GM18505 (cell line): ENCODE measurements at regions not wholly inside any gene's neighbourhood (a gene's known extent, or its start where the extent isn't known, plus 50 kb on each side); places are given as distances from the start of the nearest gene placed in this dataset.

Experiments used
- ATAC-seq: cut with Tn5 transposase; IDR thresholded peaks from one replicate; pipeline ENCODE4 v1.9.1; 2021; ENCODE audit not compliant: unreplicated experiment
- POLR2A ChIP-seq: IDR thresholded peaks from 4 replicates; pipeline ENCODE4 v1.6.1; 2011; ENCODE audit warnings: borderline replicate concordance; ENCODE audit not compliant: insufficient read depth, insufficient read length; ENCODE audit errors: extremely low read depth

GRCh38 chr12:88778064-88778463 lies 197.8 kb upstream of the KITLG start:
- no peak for TF ChIP-seq POLR2A
- ATAC-seq = no peak

DNA sequence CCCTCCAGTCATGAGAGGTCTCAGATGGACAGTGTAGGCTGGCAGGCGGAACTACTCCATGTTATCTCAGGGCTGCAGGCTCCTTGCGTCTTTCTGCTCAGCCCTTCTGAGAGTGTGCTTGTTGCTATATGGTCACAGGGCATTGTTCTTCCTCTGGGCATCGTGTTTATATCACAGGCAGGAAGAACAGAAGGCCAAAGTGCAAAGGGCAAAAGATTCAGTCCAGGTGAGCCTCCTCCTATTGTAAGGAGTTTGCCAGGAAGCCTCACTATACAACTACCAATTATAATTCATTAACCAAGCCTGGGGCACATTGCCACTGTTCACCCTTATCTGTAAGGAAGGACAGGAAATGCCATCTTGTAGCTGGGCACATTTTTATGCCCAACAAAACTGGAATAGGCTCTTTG lies 195.5 kb upstream of the KITLG start:
- TF ChIP-seq POLR2A = no peak
- ATAC-seq = no peak

GRCh38 chr12:88767699-88768098 lies 187.4 kb upstream of the KITLG start:
- no peak for TF ChIP-seq POLR2A
- no peak for ATAC-seq

DNA sequence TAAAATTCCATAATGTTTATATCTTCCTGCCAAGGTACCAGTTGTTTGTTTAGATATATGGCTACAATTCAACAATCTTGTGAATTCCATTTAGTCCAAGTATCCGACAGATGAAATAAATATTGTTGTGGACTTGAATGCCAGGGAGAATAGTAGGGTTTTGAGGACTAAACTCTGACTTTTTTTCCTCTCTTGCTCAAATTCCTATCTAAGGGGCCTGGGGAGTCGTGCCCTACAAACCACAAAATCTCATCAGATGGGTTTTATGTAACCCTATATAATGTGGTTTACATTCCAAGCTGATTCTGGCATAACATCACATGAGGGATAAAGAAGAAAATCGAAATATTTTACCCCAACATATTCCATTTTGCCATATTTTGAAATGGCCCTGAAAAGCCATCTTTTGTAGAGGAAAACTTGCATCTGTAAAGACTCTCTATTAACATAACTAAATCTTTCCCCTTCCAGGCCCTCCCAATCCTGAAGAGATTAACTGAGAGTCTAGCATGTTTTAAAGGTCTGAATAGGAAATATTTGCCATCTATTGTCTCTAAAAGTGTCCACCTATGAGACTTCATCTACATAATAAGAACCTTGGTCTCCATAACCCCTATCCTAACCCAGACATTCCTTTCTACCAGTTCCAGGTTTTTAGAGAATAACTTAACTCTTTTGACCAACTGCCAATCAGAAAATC lies 184.7 kb upstream of the KITLG start:
- ATAC-seq = no peak
- no peak for TF ChIP-seq POLR2A

GRCh38 chr12:88763536-88764100 lies 183.3 kb upstream of the KITLG start:
- ATAC-seq = no peak
- TF ChIP-seq POLR2A = no peak

- TF ChIP-seq POLR2A = no peak
- no peak for ATAC-seq
Measured at GRCh38 chr12:88758176-88758575, 177.9 kb upstream of the KITLG start.

DNA sequence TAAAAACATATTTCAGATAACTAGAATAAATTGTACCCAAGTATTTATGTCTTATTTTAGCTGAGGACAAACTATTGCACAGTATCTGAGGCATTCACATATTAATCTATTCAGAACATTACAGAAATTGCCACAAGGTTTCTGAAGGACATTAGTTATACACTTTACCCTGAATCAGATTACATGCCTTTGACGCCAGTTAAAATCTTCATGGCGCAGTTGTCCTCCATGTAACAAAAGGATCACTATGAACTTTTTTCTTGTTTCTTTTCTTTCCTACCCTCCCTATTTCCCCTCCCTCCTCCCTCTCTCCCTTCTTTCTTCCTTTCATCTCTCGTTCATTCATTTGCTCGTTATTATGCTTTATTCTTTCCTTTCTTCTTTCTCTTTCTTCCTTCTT lies 176.6 kb upstream of the KITLG start:
- no peak for TF ChIP-seq POLR2A
- ATAC-seq = no peak

DNA sequence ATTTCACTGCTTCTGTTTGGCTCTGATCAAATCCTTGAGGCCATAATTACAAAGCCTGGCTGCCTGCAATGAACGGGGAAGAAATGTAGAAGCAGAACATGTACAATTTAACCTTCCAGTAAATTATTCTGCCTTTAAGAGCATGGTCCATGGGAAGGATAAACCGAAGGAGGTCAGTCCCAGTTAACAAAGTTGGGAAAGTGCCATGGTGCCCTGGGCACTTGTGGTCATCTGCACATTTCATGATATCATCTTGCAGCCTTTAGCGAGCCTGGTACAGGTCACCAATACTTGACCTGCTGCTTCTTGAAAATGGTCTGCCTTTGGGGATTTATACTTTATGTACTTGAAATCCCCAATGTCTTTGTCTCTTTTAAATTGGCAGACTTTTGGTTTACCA lies 175.9 kb upstream of the KITLG start:
- no peak for ATAC-seq
- TF ChIP-seq POLR2A = no peak

- no peak for TF ChIP-seq POLR2A
- no peak for ATAC-seq
Measured at GRCh38 chr12:88753707-88754106, 173.4 kb upstream of the KITLG start.

DNA sequence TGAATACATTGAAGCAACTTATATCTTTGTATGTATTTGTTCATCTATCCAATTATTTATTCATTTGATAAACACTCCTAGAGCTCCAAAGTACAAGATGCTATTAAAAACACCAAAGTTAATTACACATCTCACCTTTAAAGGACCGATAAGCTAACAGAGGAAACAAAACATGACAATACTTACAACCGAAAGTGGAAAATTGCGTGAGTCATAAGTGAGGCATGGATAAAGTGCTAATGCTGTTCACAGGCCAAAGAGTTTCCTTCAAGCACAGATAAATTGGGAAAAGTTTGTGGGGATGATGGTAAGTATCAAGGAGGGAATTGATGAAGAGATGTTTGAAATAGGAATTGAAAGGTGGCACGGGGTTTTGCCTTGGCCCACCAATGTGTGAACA lies 172.8 kb upstream of the KITLG start:
- no peak for ATAC-seq
- TF ChIP-seq POLR2A = no peak

DNA sequence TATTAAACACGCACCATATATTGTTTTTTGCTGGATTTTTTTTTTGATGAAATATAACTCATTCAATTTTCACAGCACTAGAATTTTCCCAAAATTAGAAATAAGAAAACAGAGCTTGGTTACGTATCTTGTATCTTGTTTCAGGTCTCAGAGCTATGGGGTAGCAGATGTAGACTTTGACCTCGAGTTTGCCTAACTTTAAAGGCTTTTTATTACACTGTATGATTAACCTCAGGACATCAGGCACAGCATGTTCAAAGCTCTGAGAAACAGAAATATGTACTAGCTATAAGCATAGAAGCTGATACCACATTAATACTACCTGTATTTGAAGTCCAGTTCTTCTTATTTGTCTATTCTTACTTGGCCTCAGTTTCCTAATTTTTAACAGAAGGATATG lies 171.9 kb upstream of the KITLG start:
- TF ChIP-seq POLR2A = no peak
- no peak for ATAC-seq

GRCh38 chr12:88750867-88751543 lies 170.7 kb upstream of the KITLG start:
- no peak for ATAC-seq
- TF ChIP-seq POLR2A = no peak

- ATAC-seq = no peak
- TF ChIP-seq POLR2A = no peak
Measured at GRCh38 chr12:88746386-88746785, 166.1 kb upstream of the KITLG start.
